GM12874 (cell line): ENCODE measurements at regions not wholly inside any gene's neighbourhood (a gene's known extent, or its start where the extent isn't known, plus 50 kb on each side); places are given as distances from the start of the nearest gene placed in this dataset.

Source experiments
- TF ChIP-seq, protein P1 (sequence below): IDR thresholded peaks from 2 replicates; pipeline ENCODE4 v1.5.1; 2011; ENCODE audit warnings: low read depth, mild to moderate bottlenecking, control low read depth, low read length, moderate library complexity; ENCODE audit not compliant: insufficient read depth

GRCh38 chr12:87756111-87756510 is 273.1 kb downstream of the C12orf50 start:
- TF ChIP-seq, protein P1, sequence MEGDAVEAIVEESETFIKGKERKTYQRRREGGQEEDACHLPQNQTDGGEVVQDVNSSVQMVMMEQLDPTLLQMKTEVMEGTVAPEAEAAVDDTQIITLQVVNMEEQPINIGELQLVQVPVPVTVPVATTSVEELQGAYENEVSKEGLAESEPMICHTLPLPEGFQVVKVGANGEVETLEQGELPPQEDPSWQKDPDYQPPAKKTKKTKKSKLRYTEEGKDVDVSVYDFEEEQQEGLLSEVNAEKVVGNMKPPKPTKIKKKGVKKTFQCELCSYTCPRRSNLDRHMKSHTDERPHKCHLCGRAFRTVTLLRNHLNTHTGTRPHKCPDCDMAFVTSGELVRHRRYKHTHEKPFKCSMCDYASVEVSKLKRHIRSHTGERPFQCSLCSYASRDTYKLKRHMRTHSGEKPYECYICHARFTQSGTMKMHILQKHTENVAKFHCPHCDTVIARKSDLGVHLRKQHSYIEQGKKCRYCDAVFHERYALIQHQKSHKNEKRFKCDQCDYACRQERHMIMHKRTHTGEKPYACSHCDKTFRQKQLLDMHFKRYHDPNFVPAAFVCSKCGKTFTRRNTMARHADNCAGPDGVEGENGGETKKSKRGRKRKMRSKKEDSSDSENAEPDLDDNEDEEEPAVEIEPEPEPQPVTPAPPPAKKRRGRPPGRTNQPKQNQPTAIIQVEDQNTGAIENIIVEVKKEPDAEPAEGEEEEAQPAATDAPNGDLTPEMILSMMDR, result no peak

GRCh38 chr12:87728931-87729593 is 300.1 kb downstream of the C12orf50 start:
- TF ChIP-seq, protein P1, result no peak

- TF ChIP-seq, protein P1, result no peak
Observed at GRCh38 chr12:87720967-87721366, 308.2 kb downstream of the C12orf50 start.

- TF ChIP-seq, protein P1, result no peak
Observed at GRCh38 chr12:87704374-87704773, 324.8 kb downstream of the C12orf50 start.

GRCh38 chr12:87690236-87690810 is 338.9 kb downstream of the C12orf50 start:
- TF ChIP-seq, protein P1, result no peak

DNA sequence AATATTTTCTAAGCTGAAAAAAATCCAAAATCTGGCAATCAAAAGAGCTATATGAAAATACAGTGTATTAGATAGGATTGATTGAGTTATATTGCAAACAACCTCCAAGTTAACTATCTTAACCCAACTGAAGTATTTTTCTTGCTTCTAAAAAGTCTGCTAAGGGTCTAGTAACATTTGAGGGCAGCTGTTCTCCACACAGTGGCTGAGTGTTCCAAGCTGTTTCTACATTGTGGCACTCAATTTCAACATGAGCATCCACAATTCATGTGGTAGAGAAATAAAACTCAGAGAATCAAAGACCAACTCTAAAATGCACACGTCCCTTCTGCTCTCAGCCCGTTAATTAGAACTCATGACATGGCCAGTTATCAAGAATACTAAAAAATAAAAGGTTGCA is 340.0 kb downstream of the C12orf50 start:
- TF ChIP-seq, protein P1, result no peak

- TF ChIP-seq, protein P1, result no peak
Observed at GRCh38 chr12:87687362-87687761, 341.8 kb downstream of the C12orf50 start.
